Smooth muscle cell (in vitro differentiated cells): ENCODE measurements at regions not wholly inside any gene's neighbourhood (a gene's known extent, or its start where the extent isn't known, plus 50 kb on each side); places are given as distances from the start of the nearest gene placed in this dataset.
A peak's percentile ranks its signal among the peaks of the same experiment; 100 is the strongest.

Experiments used
- DNase-seq: peaks from one replicate; lab custom pipeline; 2025; ENCODE audit not compliant: unreplicated experiment; lab: John Stamatoyannopoulos, UW
- H2AFZ ChIP-seq: fragments of 200-600 bp; sonication (generic); 2 replicates; pipeline ENCODE4 v1.6.0; 2016; ENCODE audit warnings: antibody characterized with exemption, low read depth, mild to moderate bottlenecking
- H3F3A ChIP-seq: fragments of 200-600 bp; sonication (generic); 2 replicates; pipeline ENCODE4 v1.6.0; 2017; ENCODE audit warnings: antibody characterized with exemption, low read depth
- H3K27ac ChIP-seq: fragments of 200-600 bp; sonication (generic); 2 replicates; pipeline ENCODE4 v1.5.1; 2016; ENCODE audit warnings: low read depth, mild to moderate bottlenecking
- H3K27me3 ChIP-seq: fragments of 200-600 bp; sonication (generic); 2 replicates; pipeline ENCODE4 v1.6.1; 2016; ENCODE audit warnings: low read depth, mild to moderate bottlenecking
- H3K36me3 ChIP-seq: fragments of 200-600 bp; sonication (generic); 2 replicates; pipeline ENCODE4 v1.5.1; 2016; ENCODE audit warnings: low read depth
- H3K4me1 ChIP-seq: fragments of 200-600 bp; sonication (generic); 2 replicates; pipeline ENCODE4 v1.5.1; 2016; ENCODE audit warnings: low read depth
- H3K4me2 ChIP-seq: fragments of 200-600 bp; sonication (generic); 2 replicates; pipeline ENCODE4 v1.6.0; 2016; ENCODE audit warnings: mild to moderate bottlenecking
- H3K4me3 ChIP-seq: fragments of 200-600 bp; sonication (generic); 2 replicates; pipeline ENCODE4 v1.5.1; 2016; ENCODE audit warnings: mild to moderate bottlenecking
- H3K79me2 ChIP-seq: fragments of 200-600 bp; sonication (generic); 2 replicates; pipeline ENCODE4 v1.6.0; 2016; ENCODE audit warnings: low read depth, mild to moderate bottlenecking
- H3K9ac ChIP-seq: fragments of 200-600 bp; sonication (generic); 2 replicates; pipeline ENCODE4 v1.6.0; 2016; ENCODE audit warnings: low read depth
- H3K9me3 ChIP-seq: fragments of 200-600 bp; sonication (generic); replicated peaks from 2 replicates; pipeline ENCODE4 v1.5.1; 2016; ENCODE audit warnings: low read depth
- H4K20me1 ChIP-seq: fragments of 200-600 bp; sonication (generic); 2 replicates; pipeline ENCODE4 v1.6.0; 2016; ENCODE audit warnings: low read depth
- CTCF ChIP-seq: fragments of 200-600 bp; sonication (generic); IDR thresholded peaks from 2 replicates; pipeline ENCODE4 v1.5.1; 2017; ENCODE audit warnings: borderline replicate concordance, mild to moderate bottlenecking, antibody characterized with exemption; ENCODE audit not compliant: insufficient read depth, poor library complexity, severe bottlenecking
- WGBS: methylation state at CpG from one replicate; pipeline ENCODE4 v1.1.7; 2016; ENCODE audit warnings: low lambda C conversion rate; 5-methylcytosine and 5-hydroxymethylcytosine counted together

- H3K36me3 ChIP-seq, result no peaks in the 10 kb centered on the region
- WGBS, result 84% methylated on average over 11 of the region's 11 CpGs
Measured at GRCh38 chr2:9101763-9102425, 98.4 kb upstream of the MBOAT2 start.

GRCh38 chr2:9100080-9100876 is 96.8 kb upstream of the MBOAT2 start:
- Histone ChIP-seq H3K27ac (no peak overlapping the region), H3F3A (no peaks in the 10 kb centered on the region), H3K36me3 (no peaks in the 10 kb centered on the region), H3K4me3 (no peak overlapping the region), H3K4me2 (no peak overlapping the region), H4K20me1 (no peaks in the 10 kb centered on the region), H3K9ac (no peak overlapping the region), H3K9me3 (no peaks in the 10 kb centered on the region), H3K4me1 (peaks cover 9% of the 10 kb centered on the region), H2AFZ (no peak overlapping the region), H3K27me3 (no peaks in the 10 kb centered on the region), H3K79me2 (no peaks in the 10 kb centered on the region)
- DNase-seq, result no peak
- TF ChIP-seq CTCF, result no peak
- WGBS, result 98% methylated on average over 10 of the region's 10 CpGs

More at GRCh38 chr2:9101763-9102425, 98.4 kb upstream of the MBOAT2 start:
- Histone ChIP-seq H2AFZ (no peak overlapping the region), H3F3A (no peaks in the 10 kb centered on the region), H3K4me2 (no peak overlapping the region), H3K9ac (no peak overlapping the region), H3K4me3 (no peak overlapping the region), H3K9me3 (no peaks in the 10 kb centered on the region), H3K27me3 (no peaks in the 10 kb centered on the region), H3K79me2 (no peaks in the 10 kb centered on the region), H3K27ac (no peak overlapping the region), H3K4me1 (peaks cover 9% of the 10 kb centered on the region), H4K20me1 (no peaks in the 10 kb centered on the region)
- DNase-seq, result no peak
- TF ChIP-seq CTCF, result no peak

- Histone ChIP-seq H3K27me3 (no peaks in the 10 kb centered on the region), H3K9ac (no peak overlapping the region), H2AFZ (peak overlapping the region; percentile 96), H3K9me3 (no peaks in the 10 kb centered on the region), H3K4me3 (no peak overlapping the region), H3K27ac (peak overlapping the region; percentile 13), H3F3A (no peaks in the 10 kb centered on the region), H3K79me2 (no peaks in the 10 kb centered on the region), H3K36me3 (no peaks in the 10 kb centered on the region), H4K20me1 (no peaks in the 10 kb centered on the region), H3K4me1 (peaks cover 9% of the 10 kb centered on the region), H3K4me2 (peak overlapping the region; percentile 30)
- no peak for TF ChIP-seq CTCF
- no peak for DNase-seq
- 45% methylated on average over 9 of the region's 9 CpGs for WGBS
Measured at GRCh38 chr2:9099341-9099751, 95.9 kb upstream of the MBOAT2 start.

- H3K4me3 ChIP-seq, result no peak overlapping the region
- peaks cover 5% of the 10 kb centered on the region for H3K4me1 ChIP-seq
- no peak overlapping the region for H2AFZ ChIP-seq
- DNase-seq, result no peak
- no peaks in the 10 kb centered on the region for H3K9me3 ChIP-seq
- no peak overlapping the region for H3K4me2 ChIP-seq
- no peaks in the 10 kb centered on the region for H3F3A ChIP-seq
- no peaks in the 10 kb centered on the region for H3K79me2 ChIP-seq
- H3K27me3 ChIP-seq, result no peaks in the 10 kb centered on the region
- TF ChIP-seq CTCF, result no peak
- H3K27ac ChIP-seq, result no peak overlapping the region
- WGBS, result 95% methylated on average over 7 of the region's 7 CpGs
- H4K20me1 ChIP-seq, result no peaks in the 10 kb centered on the region
- H3K36me3 ChIP-seq, result no peaks in the 10 kb centered on the region
- H3K9ac ChIP-seq, result no peak overlapping the region
Measured at GRCh38 chr2:9097892-9098291, 94.4 kb upstream of the MBOAT2 start.
